ENCODE measurements at regions not wholly inside any gene's neighbourhood (a gene's known extent, or its start where the extent isn't known, plus 50 kb on each side); places are given as distances from the start of the nearest gene placed in this dataset.
A peak's percentile ranks its signal among the peaks of the same experiment; 100 is the strongest.

DNA sequence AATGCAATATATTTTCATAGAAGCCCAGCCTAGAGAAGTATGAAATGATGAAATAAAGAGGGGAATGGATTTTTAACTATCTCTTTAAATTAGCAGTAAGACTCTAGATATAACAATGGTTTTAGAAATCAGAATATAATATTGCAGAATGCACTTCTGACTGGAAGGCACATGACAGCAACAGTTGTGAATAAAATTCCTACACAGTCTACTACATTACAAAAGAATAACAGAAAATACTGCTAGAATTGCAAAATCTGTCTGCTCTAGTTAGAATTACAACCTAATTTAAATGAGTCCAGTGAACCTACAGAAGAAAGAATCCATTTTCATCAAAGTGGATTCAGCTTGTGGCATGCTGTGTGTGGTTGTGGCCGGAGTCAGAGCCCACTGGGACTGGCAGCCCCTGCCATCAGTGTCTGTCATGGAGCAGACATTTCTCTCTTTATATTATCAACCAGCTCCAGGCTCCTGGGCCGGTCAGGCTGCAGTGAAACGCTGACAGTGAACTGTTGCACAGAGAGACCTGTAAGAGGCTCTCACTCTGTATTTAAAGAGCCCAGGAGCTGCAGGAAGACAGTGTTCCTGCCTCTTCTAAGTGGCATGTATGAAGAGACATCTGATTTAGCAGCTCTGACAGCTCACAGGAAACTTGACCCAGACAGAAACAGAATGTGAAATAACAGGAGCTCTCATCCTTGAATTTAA is 1523.8 kb upstream of the CADM2 start:
- Histone ChIP-seq H3K79me2 (ENCODE audit: insufficient read depth, low read length) (no peaks in the 10 kb centered on the region), H3K27ac (ENCODE audit: low read depth, low read length) (no peak overlapping the region), H3K4me2 (ENCODE audit: low read length) (no peak overlapping the region), H3K9ac (ENCODE audit: low read length) (no peak overlapping the region), H2AFZ (ENCODE audit: low read depth, low read length) (peak overlapping the region; percentile 66), H3K36me3 (ENCODE audit: insufficient read depth, low read length) (no peaks in the 10 kb centered on the region), H4K20me1 (ENCODE audit: insufficient read depth, low read length) (no peaks in the 10 kb centered on the region), H3K4me3 (ENCODE audit: insufficient read depth, low read depth, low read length) (no peak overlapping the region), H3K9me3 (ENCODE audit: insufficient read depth, low read depth, low read length) (no peaks in the 10 kb centered on the region), H3K4me1 (ENCODE audit: insufficient read depth, low read length) (peaks cover 3% of the 10 kb centered on the region), H3K27me3 (ENCODE audit: insufficient read depth, low read length) (no peaks in the 10 kb centered on the region)
- no peaks in the 10 kb centered on the region for H3K9me3 Mint-ChIP-seq (ENCODE audit: unreplicated experiment)
- H3K36me3 Mint-ChIP-seq (ENCODE audit: low read depth, unreplicated experiment) = no peaks in the 10 kb centered on the region
- H3K27ac Mint-ChIP-seq (ENCODE audit: unreplicated experiment) = peak overlapping the region; percentile 69
- TF ChIP-seq EZH2 (IDR thresholded peaks at IDR 0.05; ENCODE audit: insufficient read depth, low read length) = no peak
- TF ChIP-seq, protein P1, sequence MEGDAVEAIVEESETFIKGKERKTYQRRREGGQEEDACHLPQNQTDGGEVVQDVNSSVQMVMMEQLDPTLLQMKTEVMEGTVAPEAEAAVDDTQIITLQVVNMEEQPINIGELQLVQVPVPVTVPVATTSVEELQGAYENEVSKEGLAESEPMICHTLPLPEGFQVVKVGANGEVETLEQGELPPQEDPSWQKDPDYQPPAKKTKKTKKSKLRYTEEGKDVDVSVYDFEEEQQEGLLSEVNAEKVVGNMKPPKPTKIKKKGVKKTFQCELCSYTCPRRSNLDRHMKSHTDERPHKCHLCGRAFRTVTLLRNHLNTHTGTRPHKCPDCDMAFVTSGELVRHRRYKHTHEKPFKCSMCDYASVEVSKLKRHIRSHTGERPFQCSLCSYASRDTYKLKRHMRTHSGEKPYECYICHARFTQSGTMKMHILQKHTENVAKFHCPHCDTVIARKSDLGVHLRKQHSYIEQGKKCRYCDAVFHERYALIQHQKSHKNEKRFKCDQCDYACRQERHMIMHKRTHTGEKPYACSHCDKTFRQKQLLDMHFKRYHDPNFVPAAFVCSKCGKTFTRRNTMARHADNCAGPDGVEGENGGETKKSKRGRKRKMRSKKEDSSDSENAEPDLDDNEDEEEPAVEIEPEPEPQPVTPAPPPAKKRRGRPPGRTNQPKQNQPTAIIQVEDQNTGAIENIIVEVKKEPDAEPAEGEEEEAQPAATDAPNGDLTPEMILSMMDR (IDR thresholded peaks at IDR 0.05; ENCODE audit: insufficient read depth, low read depth, low read length) = no peak
- H3K4me3 Mint-ChIP-seq (ENCODE audit: unreplicated experiment) = no peak overlapping the region
- H3K4me1 Mint-ChIP-seq (ENCODE audit: low read depth, unreplicated experiment) = peaks cover 11% of the 10 kb centered on the region
- FAIRE-seq (no peak), DNase-seq (ENCODE audit: low read depth) (no peak)
- H3K27me3 Mint-ChIP-seq (ENCODE audit: low read depth, unreplicated experiment) = no peaks in the 10 kb centered on the region

DNA sequence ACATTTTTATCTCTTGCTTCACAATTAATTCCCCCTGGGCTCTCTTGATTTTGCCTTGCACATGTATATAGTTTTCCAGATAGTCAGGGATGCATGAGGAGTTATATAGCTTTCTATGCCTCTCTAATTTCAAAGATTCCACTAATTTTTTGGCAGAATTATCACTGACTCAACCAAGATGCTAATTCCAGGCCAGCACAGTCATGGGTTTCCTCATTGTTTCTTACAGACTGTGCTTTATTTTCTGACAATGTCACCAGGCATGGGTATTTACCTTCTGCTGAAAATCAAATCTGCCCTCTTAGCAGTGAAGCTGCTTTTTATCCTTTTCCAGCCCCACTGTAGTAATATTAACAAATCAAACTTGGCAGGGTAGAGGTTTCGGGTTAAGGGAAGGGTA is 1520.6 kb upstream of the CADM2 start:
- Mint-ChIP-seq H3K4me3 (ENCODE audit: unreplicated experiment) (no peak overlapping the region), H3K9me3 (ENCODE audit: unreplicated experiment) (no peaks in the 10 kb centered on the region), H3K27me3 (ENCODE audit: low read depth, unreplicated experiment) (no peaks in the 10 kb centered on the region), H3K4me1 (ENCODE audit: low read depth, unreplicated experiment) (peaks cover 11% of the 10 kb centered on the region), H3K36me3 (ENCODE audit: low read depth, unreplicated experiment) (no peaks in the 10 kb centered on the region), H3K27ac (ENCODE audit: unreplicated experiment) (no peak overlapping the region)
- Histone ChIP-seq H3K4me3 (ENCODE audit: insufficient read depth, low read depth, low read length) (no peak overlapping the region), H3K27me3 (ENCODE audit: insufficient read depth, low read length) (no peaks in the 10 kb centered on the region), H3K79me2 (ENCODE audit: insufficient read depth, low read length) (no peaks in the 10 kb centered on the region), H3K9ac (ENCODE audit: low read length) (peak overlapping the region; percentile 54), H3K27ac (ENCODE audit: low read depth, low read length) (peak overlapping the region; percentile 80), H3K36me3 (ENCODE audit: insufficient read depth, low read length) (no peaks in the 10 kb centered on the region), H3K9me3 (ENCODE audit: insufficient read depth, low read depth, low read length) (no peaks in the 10 kb centered on the region), H3K4me1 (ENCODE audit: insufficient read depth, low read length) (peaks cover 3% of the 10 kb centered on the region), H4K20me1 (ENCODE audit: insufficient read depth, low read length) (no peaks in the 10 kb centered on the region), H2AFZ (ENCODE audit: low read depth, low read length) (peak overlapping the region; percentile 44), H3K4me2 (ENCODE audit: low read length) (peak overlapping the region; percentile 61)
- DNase-seq (ENCODE audit: low read depth) (peak; percentile 64), FAIRE-seq (no peak)
- no peak for TF ChIP-seq EZH2 (IDR thresholded peaks at IDR 0.05; ENCODE audit: insufficient read depth, low read length)
- TF ChIP-seq, protein P1 (IDR thresholded peaks at IDR 0.05; ENCODE audit: insufficient read depth, low read depth, low read length) = no peak

DNA sequence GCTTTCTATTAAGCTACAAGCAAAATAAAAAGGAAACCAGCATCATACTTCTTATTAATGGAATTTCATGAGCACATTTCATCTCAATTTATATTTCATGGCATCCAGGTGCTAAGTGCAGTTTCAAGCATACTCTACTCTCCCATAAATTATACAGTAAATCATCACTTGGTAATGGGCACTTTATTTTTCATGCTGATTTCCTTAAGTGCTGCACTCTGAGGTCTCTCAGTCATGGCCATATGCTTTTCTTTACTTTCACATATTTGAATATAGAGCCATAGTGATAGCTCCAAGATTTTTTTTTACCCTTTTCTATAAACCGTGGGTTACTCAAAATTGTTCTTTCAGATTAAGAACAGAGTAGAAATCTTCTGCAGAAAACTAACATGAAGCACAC is 1505.7 kb upstream of the CADM2 start:
- H2AFZ ChIP-seq (ENCODE audit: low read depth, low read length) = no peak overlapping the region
- no peak overlapping the region for H3K4me2 ChIP-seq (ENCODE audit: low read length)
- DNase-seq (ENCODE audit: low read depth) = no peak
- H3K9ac ChIP-seq (ENCODE audit: low read length) = no peak overlapping the region
- TF ChIP-seq EZH2 (IDR thresholded peaks at IDR 0.05; ENCODE audit: insufficient read depth, low read length) = no peak
- TF ChIP-seq, protein P1 (IDR thresholded peaks at IDR 0.05; ENCODE audit: insufficient read depth, low read depth, low read length) = no peak
- no peaks in the 10 kb centered on the region for H3K36me3 ChIP-seq (ENCODE audit: insufficient read depth, low read length)
- no peak overlapping the region for H3K4me3 ChIP-seq (ENCODE audit: insufficient read depth, low read depth, low read length)
- H4K20me1 ChIP-seq (ENCODE audit: insufficient read depth, low read length) = no peaks in the 10 kb centered on the region
- Mint-ChIP-seq H3K4me1 (ENCODE audit: low read depth, unreplicated experiment) (peaks cover 3% of the 10 kb centered on the region), H3K4me3 (ENCODE audit: unreplicated experiment) (no peak overlapping the region), H3K9me3 (ENCODE audit: unreplicated experiment) (no peaks in the 10 kb centered on the region), H3K27ac (ENCODE audit: unreplicated experiment) (no peak overlapping the region), H3K27me3 (ENCODE audit: low read depth, unreplicated experiment) (peaks cover 2% of the 10 kb centered on the region), H3K36me3 (ENCODE audit: low read depth, unreplicated experiment) (no peaks in the 10 kb centered on the region)
- no peak overlapping the region for H3K27ac ChIP-seq (ENCODE audit: low read depth, low read length)
- H3K27me3 ChIP-seq (ENCODE audit: insufficient read depth, low read length) = no peaks in the 10 kb centered on the region
- FAIRE-seq = no peak
- no peaks in the 10 kb centered on the region for H3K79me2 ChIP-seq (ENCODE audit: insufficient read depth, low read length)
- H3K4me1 ChIP-seq (ENCODE audit: insufficient read depth, low read length) = no peaks in the 10 kb centered on the region
- no peaks in the 10 kb centered on the region for H3K9me3 ChIP-seq (ENCODE audit: insufficient read depth, low read depth, low read length)
